ENCODE measurements at regions not wholly inside any gene's neighbourhood (a gene's known extent, or its start where the extent isn't known, plus 50 kb on each side); places are given as distances from the start of the nearest gene placed in this dataset.

DNA sequence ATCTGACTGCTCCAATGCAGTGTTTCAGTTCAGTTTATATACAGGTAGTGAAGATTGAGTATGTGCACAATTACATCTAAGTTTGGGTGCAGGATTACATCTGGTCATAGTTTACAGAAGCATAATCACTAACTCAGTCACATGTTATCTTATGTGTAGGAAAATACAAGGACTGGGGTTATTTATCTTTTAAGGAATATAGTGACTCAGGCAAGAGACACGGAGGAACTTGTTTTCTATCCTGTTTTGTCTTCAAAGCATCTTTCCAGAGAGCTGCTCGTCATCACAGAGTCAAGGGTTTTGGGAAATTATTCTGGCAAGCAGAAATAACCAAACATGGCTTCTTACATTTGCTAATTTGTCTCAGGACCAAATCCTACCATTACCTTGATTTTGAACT, 1371.5 kb upstream of the TMEFF2 start:
- no peak for DNase-seq

DNA sequence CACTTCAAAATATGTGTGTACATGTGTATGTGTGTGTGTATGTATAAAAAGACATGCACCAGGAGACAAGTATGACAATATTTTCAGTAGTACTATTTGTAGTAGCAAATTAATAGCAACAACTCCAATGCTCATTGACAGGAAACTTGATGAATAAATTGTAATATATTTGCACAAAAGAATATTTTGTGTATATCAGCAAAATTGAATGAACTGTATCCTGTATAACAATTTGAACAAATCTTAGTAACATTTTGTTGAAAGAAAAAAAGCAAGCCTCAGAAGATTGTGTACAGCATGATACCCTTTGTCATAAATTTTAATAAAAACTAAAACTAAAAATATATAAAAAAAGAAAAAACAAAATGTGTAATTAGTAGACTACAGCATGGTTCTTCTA, 1367.3 kb upstream of the TMEFF2 start:
- DNase-seq, result no peak

DNA sequence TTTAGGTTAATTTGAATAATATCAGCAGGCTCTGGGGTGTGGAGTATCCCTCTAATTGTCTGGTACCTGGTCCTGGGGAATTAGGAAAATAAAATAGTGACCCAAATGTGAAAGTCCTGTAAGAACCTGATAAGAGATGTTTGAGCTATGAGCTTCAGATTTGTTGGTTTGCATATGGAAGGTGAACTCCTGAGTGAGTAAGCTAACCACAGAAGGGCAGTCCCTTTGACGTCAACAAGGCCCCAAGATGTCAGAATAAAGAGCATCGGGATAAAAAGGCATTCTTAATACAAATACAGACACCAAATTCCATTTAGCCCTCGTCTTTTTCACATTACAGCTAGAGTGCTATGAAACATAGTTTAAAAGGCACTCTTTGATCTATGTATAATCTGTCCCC, 1366.3 kb upstream of the TMEFF2 start:
- no peak for DNase-seq

DNA sequence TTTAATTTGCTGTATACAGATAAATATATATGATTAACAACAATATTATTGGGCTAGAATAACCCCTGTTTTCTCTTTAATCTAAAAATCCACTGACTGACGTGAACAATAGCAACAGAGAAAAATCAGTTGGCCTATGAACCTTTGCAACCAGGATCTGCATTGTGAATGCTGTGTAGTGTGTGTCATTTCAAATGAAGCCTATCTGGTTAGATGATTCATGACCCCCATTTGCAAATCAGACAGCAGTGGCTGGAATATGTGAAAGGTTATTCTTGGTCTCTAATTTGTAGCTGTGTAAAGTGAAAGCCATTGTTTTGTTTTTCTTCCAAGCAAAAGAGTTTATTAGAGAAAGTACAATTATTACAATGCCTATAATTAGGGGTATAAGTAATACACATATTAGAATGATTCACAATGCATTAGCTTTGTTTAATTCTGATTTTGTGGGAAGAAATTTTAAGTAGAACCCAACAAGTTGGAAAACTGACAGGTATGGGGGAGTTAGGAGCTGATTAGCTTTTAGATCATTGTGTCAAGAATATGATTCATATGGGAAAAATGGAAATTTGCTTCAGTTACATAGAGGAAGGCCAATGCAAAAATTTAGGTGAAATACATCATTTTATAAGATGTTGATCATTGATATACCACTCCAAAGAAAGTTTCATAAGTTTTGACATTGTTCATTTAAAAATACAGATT, 1362.2 kb upstream of the TMEFF2 start:
- no peak for DNase-seq

DNA sequence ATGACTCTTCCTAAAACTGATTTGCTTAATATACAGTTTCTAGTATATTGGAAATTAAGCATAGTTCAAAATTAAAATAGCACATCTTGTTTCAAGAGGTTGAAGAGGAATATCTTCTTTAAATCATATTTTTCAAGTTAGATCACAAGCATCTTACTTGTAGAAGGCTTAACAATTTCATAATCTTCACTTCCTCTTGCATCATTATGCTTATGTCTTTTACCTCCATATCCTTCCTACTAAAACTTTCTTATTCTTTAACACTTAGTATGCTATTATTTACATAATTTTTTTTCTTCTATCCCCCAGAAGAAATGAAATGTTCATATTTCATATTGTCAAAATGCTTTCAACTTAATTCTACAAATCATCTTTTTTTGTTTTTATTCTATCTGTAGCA, 1354.9 kb upstream of the TMEFF2 start:
- no peak for DNase-seq

DNA sequence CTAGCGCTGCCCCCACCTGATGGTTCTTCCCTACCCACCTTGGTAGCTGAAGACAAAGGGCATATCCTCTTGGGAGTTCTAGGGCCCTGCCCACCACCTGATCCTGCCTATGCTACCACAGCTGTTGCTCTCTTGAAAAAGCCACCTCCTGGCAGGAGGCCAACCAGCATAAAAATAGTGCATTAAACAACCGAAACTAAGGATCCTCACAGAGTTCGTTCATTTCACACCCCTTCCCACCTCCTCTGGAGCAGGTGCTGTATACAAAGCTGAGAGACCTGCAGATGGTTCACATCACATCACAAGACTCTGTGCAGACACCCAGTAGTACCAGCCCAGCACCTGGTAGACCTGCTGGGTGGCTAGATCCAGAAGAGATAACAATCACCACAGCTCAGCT, 1348.0 kb upstream of the TMEFF2 start:
- no peak for DNase-seq

DNA sequence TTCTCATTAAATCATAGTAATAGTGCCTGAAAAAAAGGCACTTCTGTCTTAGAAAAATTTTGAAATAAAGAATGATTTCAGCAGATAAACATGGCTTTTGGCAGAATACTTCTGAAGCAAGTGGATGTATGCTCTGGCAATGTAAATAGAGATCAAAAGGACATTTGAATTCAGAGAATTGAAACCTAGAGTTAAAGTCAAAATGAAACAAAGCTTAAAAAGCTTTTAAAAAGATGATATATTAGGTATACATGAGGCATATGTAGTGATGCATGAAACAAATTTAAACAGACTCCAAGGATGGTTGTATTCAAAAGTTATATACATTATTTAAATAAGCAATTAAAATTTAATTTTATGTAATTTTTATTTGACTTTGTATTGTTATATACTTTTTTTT, 1344.5 kb upstream of the TMEFF2 start:
- DNase-seq, result no peak

DNA sequence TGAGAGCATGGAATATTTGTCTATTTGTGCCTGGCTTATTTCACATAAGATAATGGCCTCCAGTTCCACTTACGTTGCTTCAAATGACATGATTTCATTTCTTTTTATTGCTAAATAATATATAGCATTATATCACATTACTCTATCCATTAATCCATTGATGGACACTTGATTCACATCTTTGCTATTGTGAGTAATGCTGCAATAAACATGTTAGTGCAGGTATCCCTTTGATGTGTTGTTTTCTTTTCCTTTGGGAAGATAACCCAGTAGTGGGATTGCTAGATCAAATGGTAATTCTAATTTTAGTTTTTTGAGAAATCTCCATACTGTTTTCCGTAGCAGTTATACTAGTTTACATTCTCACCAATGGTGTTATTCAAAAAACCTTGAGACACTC, 1343.3 kb upstream of the TMEFF2 start:
- no peak for DNase-seq

DNA sequence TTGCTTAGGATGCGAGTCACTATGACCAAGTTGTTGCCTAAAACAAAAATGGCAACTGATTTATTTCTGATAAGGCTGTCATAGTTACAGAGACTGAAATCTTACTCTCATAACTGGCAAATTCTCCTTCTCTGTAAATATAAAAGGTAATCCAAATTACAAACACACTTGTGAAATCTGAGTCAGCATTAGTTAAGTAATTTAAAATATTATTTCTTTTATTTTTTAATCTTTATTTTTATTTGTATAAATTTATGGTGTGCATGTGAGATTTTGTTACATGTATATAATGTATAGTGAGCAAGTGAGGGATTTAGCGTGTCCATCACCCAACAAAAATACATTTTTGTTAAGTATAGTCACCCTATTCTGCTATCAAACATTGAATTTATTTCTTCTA, 1342.8 kb upstream of the TMEFF2 start:
- no peak for DNase-seq

DNA sequence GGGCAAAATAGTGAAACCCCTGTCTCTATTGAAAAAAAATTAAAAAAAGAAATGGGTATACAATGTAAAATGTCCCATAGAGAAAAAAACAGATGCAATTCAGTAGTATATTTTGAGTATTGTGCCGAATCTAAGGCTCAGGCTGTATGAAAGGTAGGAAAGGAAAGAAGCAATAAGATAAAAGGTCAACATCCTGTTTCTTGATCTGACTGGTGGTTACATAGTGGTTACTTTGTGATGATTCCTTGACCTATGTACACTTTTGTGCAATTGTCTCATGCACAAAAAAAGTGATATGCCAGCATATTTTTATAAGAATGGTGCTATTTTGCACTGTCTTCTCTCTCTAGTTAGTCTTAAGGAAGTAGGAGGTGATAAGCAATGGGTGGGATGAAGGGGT, 1333.7 kb upstream of the TMEFF2 start:
- no peak for DNase-seq

DNA sequence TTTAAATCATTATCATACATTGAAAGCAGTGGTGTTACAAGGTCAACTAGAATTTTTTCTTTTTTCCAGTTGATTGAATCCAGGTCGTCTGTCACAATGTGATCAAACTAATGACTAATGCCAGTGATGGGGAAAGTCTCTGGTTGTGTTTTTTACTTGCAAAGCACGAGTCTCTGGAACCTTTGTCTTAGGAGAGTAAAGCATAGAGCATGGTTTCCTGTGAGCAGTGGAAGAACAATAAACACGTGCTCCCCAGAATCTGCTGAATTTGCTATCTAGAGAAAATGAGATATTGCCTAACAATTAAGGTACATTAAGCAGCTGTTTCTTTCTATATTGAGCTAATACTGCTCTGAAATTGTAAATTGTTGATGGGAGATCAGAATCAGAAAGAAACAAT, 1332.4 kb upstream of the TMEFF2 start:
- DNase-seq, result no peak

DNA sequence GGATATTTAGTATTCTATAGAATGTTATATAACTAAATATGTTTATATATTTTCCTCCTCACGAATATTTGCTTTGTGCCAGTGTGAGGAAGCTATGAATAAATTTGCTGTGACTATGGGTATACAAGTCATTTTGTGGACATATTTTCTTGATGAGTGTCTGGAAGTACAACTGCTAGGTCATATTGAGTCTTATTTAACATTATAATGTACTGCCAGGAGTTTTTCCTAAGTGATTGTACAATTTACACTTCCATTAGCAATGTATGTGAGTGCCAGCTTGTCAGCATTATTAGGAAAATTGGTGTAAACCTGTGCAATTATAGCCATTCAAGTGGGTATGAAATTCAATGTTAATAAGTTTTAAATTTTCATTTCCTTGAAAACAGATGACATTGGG, 1328.9 kb upstream of the TMEFF2 start:
- no peak for DNase-seq

DNA sequence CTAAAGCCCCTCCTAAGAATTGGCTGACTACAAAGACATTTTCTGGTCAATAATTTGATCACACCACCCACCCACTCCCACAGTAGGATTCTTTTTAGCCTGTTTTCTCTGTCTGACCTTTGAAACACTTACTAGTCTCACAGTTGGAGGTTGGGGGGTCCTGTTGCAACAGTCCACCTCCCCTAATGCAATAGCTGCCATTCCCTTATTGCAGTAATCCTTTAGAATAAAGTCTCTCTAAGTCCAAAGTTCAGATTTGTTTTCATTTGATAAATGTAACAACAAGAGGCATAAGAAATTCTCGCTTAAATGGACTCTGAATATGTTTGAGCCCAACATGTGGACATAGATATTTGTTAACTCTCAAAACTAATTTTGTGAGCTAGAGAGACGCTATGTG, 1326.8 kb upstream of the TMEFF2 start:
- DNase-seq, result no peak

DNA sequence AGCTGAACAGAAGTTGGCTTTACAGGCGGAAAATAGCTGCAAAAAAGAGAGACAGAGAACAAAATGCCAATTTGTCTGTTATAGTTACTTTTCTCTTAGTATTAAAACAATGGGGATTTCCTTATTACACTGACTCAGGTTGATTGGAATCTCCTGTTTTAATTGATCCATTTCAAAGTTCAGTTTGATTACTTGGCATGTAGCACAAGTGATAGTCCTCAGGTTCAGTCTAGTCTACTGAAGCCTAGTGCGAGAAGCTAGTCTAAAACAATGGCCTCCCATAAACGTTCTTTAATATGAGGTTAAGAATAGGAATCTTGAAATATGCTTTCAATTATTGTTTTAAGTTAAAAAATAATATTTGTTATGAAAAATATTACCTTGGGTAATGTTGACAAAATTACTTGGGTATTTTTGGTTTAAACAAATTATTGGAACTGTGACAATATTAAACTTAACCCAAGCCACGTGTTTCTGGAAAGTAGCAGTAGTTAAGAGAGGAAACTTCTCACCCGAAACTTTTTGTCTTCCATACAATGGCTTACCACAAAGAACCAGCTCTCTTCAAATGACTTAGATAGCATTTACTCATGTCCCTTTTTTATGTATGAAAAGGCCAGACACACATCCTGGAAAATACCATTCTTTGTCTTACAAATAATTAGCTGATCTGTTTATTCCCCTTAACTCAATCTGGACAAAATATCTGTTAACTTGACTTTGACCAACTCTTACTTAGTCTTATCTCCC, 1326.2 kb upstream of the TMEFF2 start:
- DNase-seq, result no peak

DNA sequence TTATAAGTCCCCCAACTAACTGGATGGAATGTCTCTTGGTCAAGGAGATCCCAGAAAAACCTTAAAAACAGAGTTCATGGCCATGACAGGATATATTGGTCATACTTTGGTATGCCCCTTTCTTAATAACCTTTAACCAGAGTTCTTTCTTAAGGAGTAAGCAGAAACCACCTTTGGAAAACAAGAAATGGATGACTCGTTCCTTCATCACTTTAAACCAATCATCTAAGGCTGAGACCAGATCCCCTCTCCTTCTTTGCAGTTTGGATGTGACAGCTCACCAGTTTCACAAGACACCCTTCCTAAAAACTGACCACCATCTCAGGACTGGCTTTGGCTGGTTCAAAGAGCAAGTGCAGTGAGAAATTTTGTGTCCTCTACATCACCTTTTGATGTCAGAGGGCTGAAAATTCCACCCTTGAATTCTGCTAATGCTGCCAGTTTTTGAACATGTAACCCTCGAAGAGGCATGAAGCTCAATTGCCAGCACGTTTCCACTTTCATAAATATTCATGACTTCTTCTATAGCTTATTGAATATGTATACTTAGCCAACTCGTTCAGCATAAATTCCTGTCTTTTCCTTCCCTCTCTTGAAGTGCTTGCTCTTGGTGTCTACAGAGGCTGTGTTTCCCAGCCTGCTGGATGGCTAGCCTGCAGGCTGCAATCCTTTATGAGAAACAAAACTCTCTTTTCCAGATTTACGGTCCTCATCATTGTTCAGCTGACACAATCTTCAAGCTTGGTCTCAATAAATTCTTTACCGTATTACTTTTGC, 1323.5 kb upstream of the TMEFF2 start:
- no peak for DNase-seq

DNA sequence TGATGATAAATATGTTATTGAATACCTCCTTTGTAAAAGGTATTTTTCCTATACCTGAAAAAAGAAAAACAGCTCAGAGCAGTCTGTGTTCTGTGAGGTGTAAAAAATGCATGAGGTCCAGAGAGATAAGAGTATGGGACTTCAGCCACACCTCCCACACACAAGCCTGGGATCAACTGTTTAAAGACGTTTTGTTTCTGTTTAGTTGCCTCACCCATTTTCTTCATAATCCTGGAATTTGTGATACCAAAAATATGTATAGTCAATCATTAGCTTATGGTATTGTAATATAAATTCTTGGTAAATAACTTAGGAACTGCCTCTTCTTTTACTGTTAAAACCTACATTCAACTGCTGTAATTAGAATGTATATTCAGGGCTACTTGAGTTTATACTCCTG, 1322.9 kb upstream of the TMEFF2 start:
- no peak for DNase-seq

DNA sequence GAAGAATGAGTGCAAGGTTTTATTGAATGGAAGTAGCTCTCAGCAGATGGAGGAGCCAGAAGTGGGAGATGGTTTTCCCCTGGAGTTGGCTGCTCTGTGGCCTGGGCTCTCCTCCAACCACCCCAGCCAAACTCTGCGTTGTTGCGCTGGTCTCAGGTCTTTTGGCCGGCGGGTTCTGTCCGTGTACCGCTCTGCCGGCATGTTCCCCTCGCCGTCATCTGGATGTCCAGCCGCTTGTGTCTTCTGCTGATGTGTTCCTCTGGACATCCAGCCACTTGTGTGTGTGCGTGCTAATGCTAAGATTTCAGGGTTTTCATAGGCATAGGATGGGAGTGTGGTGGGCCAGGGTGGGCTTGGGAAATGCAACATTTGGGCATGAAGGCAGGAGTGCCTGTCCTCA, 1311.3 kb upstream of the TMEFF2 start:
- no peak for DNase-seq

DNA sequence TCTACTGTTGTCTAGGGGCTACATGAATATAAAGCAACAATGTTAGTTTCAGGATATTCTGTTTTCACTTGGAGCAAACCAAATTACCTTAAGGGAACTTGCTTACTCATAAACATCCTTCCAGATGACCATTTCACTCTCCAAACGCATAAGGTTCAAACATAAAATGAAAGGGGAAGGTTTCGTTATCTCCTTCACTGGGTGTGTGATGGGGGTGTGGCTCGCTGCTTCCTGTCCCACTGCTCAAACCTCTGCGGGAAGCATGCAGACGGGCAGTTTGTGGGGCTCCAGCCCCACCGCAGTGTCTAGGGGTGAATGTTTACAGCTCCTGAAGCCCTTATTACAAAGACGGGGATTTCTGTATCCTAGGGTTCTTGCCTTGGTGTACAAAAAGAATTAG, 1310.9 kb upstream of the TMEFF2 start:
- DNase-seq, result no peak

DNA sequence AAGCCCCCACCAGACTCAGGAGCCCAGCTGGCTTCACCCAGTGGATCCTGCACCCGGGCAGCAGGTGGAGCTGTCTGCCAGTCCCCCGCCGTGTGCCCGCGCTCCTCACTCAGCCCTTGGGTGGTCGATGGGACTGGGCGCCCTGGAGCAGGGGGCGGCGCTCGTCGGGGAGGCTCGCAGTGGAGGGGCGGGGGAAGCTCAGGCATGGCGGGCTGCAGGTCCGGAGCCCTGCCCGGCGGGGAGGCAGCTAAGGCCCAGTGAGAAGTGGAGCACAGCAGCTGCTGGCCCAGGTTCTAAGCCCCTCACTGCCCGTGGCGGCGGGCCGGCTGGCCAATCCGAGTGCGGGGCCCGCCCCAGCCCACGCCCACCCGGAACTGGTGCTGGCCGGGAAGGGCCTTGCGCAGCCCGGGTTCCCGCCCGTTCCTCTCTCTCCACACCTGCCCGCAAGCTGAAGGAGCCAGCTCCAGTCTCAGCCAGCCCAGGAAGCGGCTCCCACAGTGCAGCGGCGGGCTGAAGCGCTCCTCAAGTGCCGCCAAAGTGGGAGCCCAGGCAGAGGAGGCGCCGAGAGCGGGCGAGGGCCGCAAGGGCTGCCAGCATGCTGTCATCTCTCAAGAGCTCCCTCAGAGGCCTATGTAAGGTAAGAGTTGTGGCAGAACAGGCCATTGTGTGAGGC, 1307.8 kb upstream of the TMEFF2 start:
- DNase-seq, result no peak

DNA sequence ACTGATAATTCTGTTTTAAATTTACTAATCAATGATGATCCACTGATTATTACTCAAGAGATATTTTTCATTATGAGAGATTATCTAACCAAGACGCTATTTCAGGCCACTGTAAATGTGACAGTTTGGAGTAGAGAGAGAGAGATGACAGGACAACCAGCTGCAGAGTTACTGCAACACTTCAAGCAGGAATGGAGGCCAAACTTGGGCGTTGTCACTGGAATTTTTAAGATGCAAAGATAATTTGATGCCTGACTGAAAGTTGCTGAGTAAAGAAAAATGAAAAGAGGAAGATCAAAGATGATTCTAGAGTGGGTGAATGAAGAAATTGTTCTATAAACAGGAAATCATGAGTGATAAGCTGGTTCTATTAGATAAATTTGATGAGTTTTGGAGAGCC, 1302.1 kb upstream of the TMEFF2 start:
- DNase-seq, result no peak

DNA sequence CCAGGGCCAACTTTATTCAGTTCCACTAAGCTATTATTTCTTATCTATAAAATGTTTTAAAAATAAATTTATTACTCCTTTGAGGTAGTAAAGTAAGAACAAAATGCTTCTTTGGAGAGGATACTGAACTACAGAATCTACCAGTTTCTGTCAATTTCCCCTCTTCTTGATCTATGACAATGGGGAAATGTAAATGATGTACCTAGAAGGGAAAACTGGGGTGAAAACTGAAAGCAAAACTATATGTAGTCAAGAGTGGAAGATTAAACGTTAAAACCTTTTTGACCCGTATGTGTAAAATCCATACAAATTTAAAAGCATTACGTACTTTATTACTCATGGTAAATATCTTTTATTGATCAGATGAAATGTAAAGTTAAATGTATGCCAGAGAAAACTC, 1287.8 kb upstream of the TMEFF2 start:
- no peak for DNase-seq

DNA sequence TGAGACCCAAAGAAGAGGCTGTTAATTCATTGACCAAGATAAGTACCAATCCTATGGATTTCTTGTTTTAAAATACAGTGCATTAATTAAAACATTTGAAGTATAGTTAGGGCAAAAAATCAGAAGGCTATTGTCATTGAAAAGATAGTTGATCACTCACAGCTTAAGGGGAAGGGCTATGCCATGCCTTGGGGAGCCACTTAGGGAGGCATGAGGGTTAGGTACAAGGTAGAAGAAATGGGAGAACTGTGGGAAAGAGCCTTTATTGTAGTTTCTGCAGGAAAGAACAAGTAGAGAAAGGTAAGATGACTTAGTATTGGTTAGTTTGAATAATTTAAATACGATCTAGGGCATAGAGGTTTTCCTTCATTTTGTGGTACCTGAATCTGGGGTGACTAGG, 1285.5 kb upstream of the TMEFF2 start:
- no peak for DNase-seq

All from renal pelvis (tissue), 1 donor.